Endothelial cell (in vitro differentiated cells): ENCODE measurements at regions not wholly inside any gene's neighbourhood (a gene's known extent, or its start where the extent isn't known, plus 50 kb on each side); places are given as distances from the start of the nearest gene placed in this dataset.

ENCODE experiments used
- DNase-seq: peaks from one replicate; pipeline ENCODE4 v3.0.0; 2021; ENCODE audit warnings: low spot score
- H3K27ac Mint-ChIP-seq: one replicate; pipeline ENCODE4 v1.8.0; 2021; ENCODE audit warnings: mixed read lengths, inconsistent platforms; ENCODE audit not compliant: unreplicated experiment
- H3K27me3 Mint-ChIP-seq: one replicate; pipeline ENCODE4 v1.8.0; 2021; ENCODE audit warnings: mild to moderate bottlenecking, moderate library complexity, mixed read lengths, inconsistent platforms; ENCODE audit not compliant: unreplicated experiment
- H3K36me3 Mint-ChIP-seq: one replicate; pipeline ENCODE4 v1.8.0; 2021; ENCODE audit warnings: mild to moderate bottlenecking, low read depth, mixed read lengths, inconsistent platforms; ENCODE audit not compliant: unreplicated experiment
- H3K4me1 Mint-ChIP-seq: one replicate; pipeline ENCODE4 v1.8.0; 2021; ENCODE audit warnings: mild to moderate bottlenecking, mixed read lengths, inconsistent platforms; ENCODE audit not compliant: unreplicated experiment
- H3K4me3 Mint-ChIP-seq: one replicate; pipeline ENCODE4 v1.8.0; 2021; ENCODE audit warnings: mild to moderate bottlenecking, mixed read lengths, inconsistent platforms; ENCODE audit not compliant: unreplicated experiment
- H3K9me3 Mint-ChIP-seq: one replicate; pipeline ENCODE4 v1.8.0; 2021; ENCODE audit warnings: mixed read lengths, inconsistent platforms; ENCODE audit not compliant: unreplicated experiment
- TF ChIP-seq, protein P1 (sequence below): fragments of 200-600 bp; sonication (generic); IDR thresholded peaks from one replicate; pipeline ENCODE4 v1.5.0; 2021; ENCODE audit warnings: antibody characterized with exemption; ENCODE audit not compliant: unreplicated experiment

GRCh38 chr5:42043400-42043799 is 118.3 kb downstream of the FBXO4 start:
- Mint-ChIP-seq H3K36me3 (no peaks in the 10 kb centered on the region), H3K4me1 (peaks cover 2% of the 10 kb centered on the region), H3K9me3 (no peaks in the 10 kb centered on the region), H3K27me3 (no peaks in the 10 kb centered on the region), H3K27ac (no peak overlapping the region), H3K4me3 (no peak overlapping the region)
- TF ChIP-seq, protein P1, sequence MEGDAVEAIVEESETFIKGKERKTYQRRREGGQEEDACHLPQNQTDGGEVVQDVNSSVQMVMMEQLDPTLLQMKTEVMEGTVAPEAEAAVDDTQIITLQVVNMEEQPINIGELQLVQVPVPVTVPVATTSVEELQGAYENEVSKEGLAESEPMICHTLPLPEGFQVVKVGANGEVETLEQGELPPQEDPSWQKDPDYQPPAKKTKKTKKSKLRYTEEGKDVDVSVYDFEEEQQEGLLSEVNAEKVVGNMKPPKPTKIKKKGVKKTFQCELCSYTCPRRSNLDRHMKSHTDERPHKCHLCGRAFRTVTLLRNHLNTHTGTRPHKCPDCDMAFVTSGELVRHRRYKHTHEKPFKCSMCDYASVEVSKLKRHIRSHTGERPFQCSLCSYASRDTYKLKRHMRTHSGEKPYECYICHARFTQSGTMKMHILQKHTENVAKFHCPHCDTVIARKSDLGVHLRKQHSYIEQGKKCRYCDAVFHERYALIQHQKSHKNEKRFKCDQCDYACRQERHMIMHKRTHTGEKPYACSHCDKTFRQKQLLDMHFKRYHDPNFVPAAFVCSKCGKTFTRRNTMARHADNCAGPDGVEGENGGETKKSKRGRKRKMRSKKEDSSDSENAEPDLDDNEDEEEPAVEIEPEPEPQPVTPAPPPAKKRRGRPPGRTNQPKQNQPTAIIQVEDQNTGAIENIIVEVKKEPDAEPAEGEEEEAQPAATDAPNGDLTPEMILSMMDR: no peak
- no peak for DNase-seq

- H3K27ac Mint-ChIP-seq: no peak overlapping the region
- no peaks in the 10 kb centered on the region for H3K4me1 Mint-ChIP-seq
- no peak overlapping the region for H3K4me3 Mint-ChIP-seq
- DNase-seq: peak; percentile 59
- TF ChIP-seq, protein P1: peak; percentile 88
- no peaks in the 10 kb centered on the region for H3K36me3 Mint-ChIP-seq
- peaks cover 2% of the 10 kb centered on the region for H3K27me3 Mint-ChIP-seq
- H3K9me3 Mint-ChIP-seq: no peaks in the 10 kb centered on the region
Measured at GRCh38 chr5:42057254-42057690, 132.2 kb downstream of the FBXO4 start.

GRCh38 chr5:42059291-42059690 is 134.2 kb downstream of the FBXO4 start:
- TF ChIP-seq, protein P1: no peak
- Mint-ChIP-seq H3K27ac (no peak overlapping the region), H3K27me3 (peaks cover 2% of the 10 kb centered on the region), H3K4me1 (no peaks in the 10 kb centered on the region), H3K4me3 (no peak overlapping the region), H3K9me3 (no peaks in the 10 kb centered on the region), H3K36me3 (no peaks in the 10 kb centered on the region)
- no peak for DNase-seq

GRCh38 chr5:42059778-42060464 is 134.8 kb downstream of the FBXO4 start:
- H3K27ac Mint-ChIP-seq: no peak overlapping the region
- TF ChIP-seq, protein P1: no peak

GRCh38 chr5:42061121-42061520 is 136.0 kb downstream of the FBXO4 start:
- Mint-ChIP-seq H3K27me3 (peaks cover 2% of the 10 kb centered on the region), H3K27ac (no peak overlapping the region), H3K36me3 (no peaks in the 10 kb centered on the region), H3K4me1 (no peaks in the 10 kb centered on the region), H3K4me3 (no peak overlapping the region), H3K9me3 (no peaks in the 10 kb centered on the region)
- no peak for DNase-seq
- TF ChIP-seq, protein P1: no peak

More at GRCh38 chr5:42059778-42060464, 134.8 kb downstream of the FBXO4 start:
- peaks cover 2% of the 10 kb centered on the region for H3K27me3 Mint-ChIP-seq
- H3K9me3 Mint-ChIP-seq: no peaks in the 10 kb centered on the region
- no peak for DNase-seq
- no peaks in the 10 kb centered on the region for H3K36me3 Mint-ChIP-seq
- H3K4me3 Mint-ChIP-seq: no peak overlapping the region
- no peaks in the 10 kb centered on the region for H3K4me1 Mint-ChIP-seq
